ENCODE measurements at regions not wholly inside any gene's neighbourhood (a gene's known extent, or its start where the extent isn't known, plus 50 kb on each side); places are given as distances from the start of the nearest gene placed in this dataset.

- Mint-ChIP-seq H3K27ac (ENCODE audit: unreplicated experiment) (no peak overlapping the region), H3K27me3 (ENCODE audit: low read depth) (peaks cover 5% of the 10 kb centered on the region), H3K9me3 (peaks cover 22% of the 10 kb centered on the region), H3K4me1 (no peaks in the 10 kb centered on the region), H3K4me3 (no peak overlapping the region), H3K36me3 (ENCODE audit: low read depth) (peaks cover 16% of the 10 kb centered on the region)
- no peak for DNase-seq (ENCODE audit: low read depth, low spot score)
- TF ChIP-seq CTCF (conservative IDR thresholded peaks at IDR 0.05), result no peak
Measured at GRCh38 chr2:120651818-120652217, 83.8 kb upstream of the GLI2 start.

GRCh38 chr2:120653046-120653445, 82.6 kb upstream of the GLI2 start:
- Mint-ChIP-seq H3K36me3 (ENCODE audit: low read depth) (peaks cover 16% of the 10 kb centered on the region), H3K4me1 (no peaks in the 10 kb centered on the region), H3K27ac (ENCODE audit: unreplicated experiment) (no peak overlapping the region), H3K27me3 (ENCODE audit: low read depth) (peaks cover 8% of the 10 kb centered on the region), H3K4me3 (no peak overlapping the region), H3K9me3 (peaks cover 22% of the 10 kb centered on the region)
- TF ChIP-seq CTCF (conservative IDR thresholded peaks at IDR 0.05), result no peak
- DNase-seq (ENCODE audit: low read depth, low spot score), result no peak

- H3K9me3 Mint-ChIP-seq, result peaks cover 22% of the 10 kb centered on the region
- no peak overlapping the region for H3K4me3 Mint-ChIP-seq
- DNase-seq (ENCODE audit: low read depth, low spot score), result no peak
- no peaks in the 10 kb centered on the region for H3K4me1 Mint-ChIP-seq
- TF ChIP-seq CTCF (conservative IDR thresholded peaks at IDR 0.05), result no peak
- peaks cover 8% of the 10 kb centered on the region for H3K27me3 Mint-ChIP-seq (ENCODE audit: low read depth)
- no peak overlapping the region for H3K27ac Mint-ChIP-seq (ENCODE audit: unreplicated experiment)
- H3K36me3 Mint-ChIP-seq (ENCODE audit: low read depth), result peaks cover 16% of the 10 kb centered on the region
Measured at GRCh38 chr2:120653871-120654270, 81.8 kb upstream of the GLI2 start.

GRCh38 chr2:120654381-120655134, 81.1 kb upstream of the GLI2 start:
- Mint-ChIP-seq H3K4me1 (no peaks in the 10 kb centered on the region), H3K27ac (ENCODE audit: unreplicated experiment) (no peak overlapping the region), H3K9me3 (peaks cover 19% of the 10 kb centered on the region), H3K4me3 (no peak overlapping the region), H3K36me3 (ENCODE audit: low read depth) (peaks cover 13% of the 10 kb centered on the region), H3K27me3 (ENCODE audit: low read depth) (peaks cover 8% of the 10 kb centered on the region)
- DNase-seq (ENCODE audit: low read depth, low spot score), result no peak
- no peak for TF ChIP-seq CTCF (conservative IDR thresholded peaks at IDR 0.05)

GRCh38 chr2:120656273-120656950, 79.3 kb upstream of the GLI2 start:
- DNase-seq (ENCODE audit: low read depth, low spot score), result no peak
- Mint-ChIP-seq H3K27ac (ENCODE audit: unreplicated experiment) (peak overlapping the region; percentile 13), H3K36me3 (ENCODE audit: low read depth) (no peaks in the 10 kb centered on the region), H3K27me3 (ENCODE audit: low read depth) (peaks cover 10% of the 10 kb centered on the region), H3K4me1 (peaks cover 3% of the 10 kb centered on the region), H3K4me3 (no peak overlapping the region), H3K9me3 (peaks cover 6% of the 10 kb centered on the region)
- no peak for TF ChIP-seq CTCF (conservative IDR thresholded peaks at IDR 0.05)

Measured in neural crest cell (in vitro differentiated cells).